Activated CD8-positive, alpha-beta T cell treated with anti-CD3 and anti-CD28 coated beads for 36 hours (primary cell): ENCODE measurements at regions not wholly inside any gene's neighbourhood (a gene's known extent, or its start where the extent isn't known, plus 50 kb on each side); places are given as distances from the start of the nearest gene placed in this dataset.

Experiments
- ATAC-seq: fragments of 200-7000 bp; cut with Tn5 transposase; one replicate; pipeline ENCODE4 v1.10.0; 2021; ENCODE audit warnings: mild to moderate bottlenecking, moderate library complexity
- CTCF ChIA-PET: fragments of 350-600 bp; sonication (Branson Sonifier 250); formaldehyde crosslinking; loops from one replicate; lab custom pipeline; 2021; ENCODE audit warnings: antibody characterized with exemption; lab: Charles Lee
- POLR2A ChIA-PET: fragments of 350-600 bp; sonication (Branson Sonifier 250); formaldehyde crosslinking; loops from one replicate; lab custom pipeline; 2021; ENCODE audit warnings: antibody characterized with exemption; lab: Charles Lee
- DNase-seq: peaks from one replicate; pipeline ENCODE4 v3.0.0-alpha.2; 2020
- H3K27ac Mint-ChIP-seq: one replicate; pipeline ENCODE4 v1.8.0; 2021; ENCODE audit warnings: mild to moderate bottlenecking, mixed read lengths
- H3K27me3 Mint-ChIP-seq: one replicate; pipeline ENCODE4 v1.8.0; 2021; ENCODE audit warnings: mixed read lengths
- H3K36me3 Mint-ChIP-seq: one replicate; pipeline ENCODE4 v1.8.0; 2021; ENCODE audit warnings: low read depth, mixed read lengths
- H3K4me1 Mint-ChIP-seq: one replicate; pipeline ENCODE4 v1.8.0; 2021; ENCODE audit warnings: low read depth, mixed read lengths
- H3K4me3 Mint-ChIP-seq: one replicate; pipeline ENCODE4 v1.8.0; 2021; ENCODE audit warnings: mild to moderate bottlenecking, moderate library complexity, mixed read lengths
- H3K9me3 Mint-ChIP-seq: one replicate; pipeline ENCODE4 v1.8.0; 2021; ENCODE audit warnings: mixed read lengths
- intact Hi-C: fragments of 100-400 bp; cut with micrococcal nuclease; formaldehyde crosslinking; loops from one replicate; pipeline ENCODE4 v1.10.0; 2022
- TF ChIP-seq, protein P1 (sequence below): fragments of 200-600 bp; IDR thresholded peaks from one replicate; pipeline ENCODE4 v1.8.0; 2022; ENCODE audit warnings: antibody characterized with exemption, mild to moderate bottlenecking

GRCh38 chr5:13045897-13046551, 898.5 kb downstream of the DNAH5 start:
- intact Hi-C loops: no loop called here
- Mint-ChIP-seq H3K9me3 (peaks cover 21% of the 10 kb centered on the region), H3K36me3 (no peaks in the 10 kb centered on the region), H3K4me1 (no peaks in the 10 kb centered on the region), H3K27ac (no peak overlapping the region), H3K4me3 (no peak overlapping the region), H3K27me3 (no peaks in the 10 kb centered on the region)
- no peak for ATAC-seq
- DNase-seq: no peak
- ChIA-PET CTCF (no interaction called here), POLR2A (no interaction called here)
- TF ChIP-seq, protein P1, sequence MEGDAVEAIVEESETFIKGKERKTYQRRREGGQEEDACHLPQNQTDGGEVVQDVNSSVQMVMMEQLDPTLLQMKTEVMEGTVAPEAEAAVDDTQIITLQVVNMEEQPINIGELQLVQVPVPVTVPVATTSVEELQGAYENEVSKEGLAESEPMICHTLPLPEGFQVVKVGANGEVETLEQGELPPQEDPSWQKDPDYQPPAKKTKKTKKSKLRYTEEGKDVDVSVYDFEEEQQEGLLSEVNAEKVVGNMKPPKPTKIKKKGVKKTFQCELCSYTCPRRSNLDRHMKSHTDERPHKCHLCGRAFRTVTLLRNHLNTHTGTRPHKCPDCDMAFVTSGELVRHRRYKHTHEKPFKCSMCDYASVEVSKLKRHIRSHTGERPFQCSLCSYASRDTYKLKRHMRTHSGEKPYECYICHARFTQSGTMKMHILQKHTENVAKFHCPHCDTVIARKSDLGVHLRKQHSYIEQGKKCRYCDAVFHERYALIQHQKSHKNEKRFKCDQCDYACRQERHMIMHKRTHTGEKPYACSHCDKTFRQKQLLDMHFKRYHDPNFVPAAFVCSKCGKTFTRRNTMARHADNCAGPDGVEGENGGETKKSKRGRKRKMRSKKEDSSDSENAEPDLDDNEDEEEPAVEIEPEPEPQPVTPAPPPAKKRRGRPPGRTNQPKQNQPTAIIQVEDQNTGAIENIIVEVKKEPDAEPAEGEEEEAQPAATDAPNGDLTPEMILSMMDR: no peak

GRCh38 chr5:13034061-13034460, 910.4 kb downstream of the DNAH5 start:
- Mint-ChIP-seq H3K27ac (no peak overlapping the region), H3K36me3 (no peaks in the 10 kb centered on the region), H3K4me1 (no peaks in the 10 kb centered on the region), H3K27me3 (no peaks in the 10 kb centered on the region), H3K9me3 (peaks cover 7% of the 10 kb centered on the region), H3K4me3 (no peak overlapping the region)
- intact Hi-C loops: no loop called here
- TF ChIP-seq, protein P1: no peak
- ChIA-PET CTCF (no interaction called here), POLR2A (no interaction called here)
- no peak for ATAC-seq
- no peak for DNase-seq

- no peaks in the 10 kb centered on the region for H3K4me1 Mint-ChIP-seq
- intact Hi-C loops: no loop called here
Measured at GRCh38 chr5:13029211-13029610, 915.3 kb downstream of the DNAH5 start.

DNA sequence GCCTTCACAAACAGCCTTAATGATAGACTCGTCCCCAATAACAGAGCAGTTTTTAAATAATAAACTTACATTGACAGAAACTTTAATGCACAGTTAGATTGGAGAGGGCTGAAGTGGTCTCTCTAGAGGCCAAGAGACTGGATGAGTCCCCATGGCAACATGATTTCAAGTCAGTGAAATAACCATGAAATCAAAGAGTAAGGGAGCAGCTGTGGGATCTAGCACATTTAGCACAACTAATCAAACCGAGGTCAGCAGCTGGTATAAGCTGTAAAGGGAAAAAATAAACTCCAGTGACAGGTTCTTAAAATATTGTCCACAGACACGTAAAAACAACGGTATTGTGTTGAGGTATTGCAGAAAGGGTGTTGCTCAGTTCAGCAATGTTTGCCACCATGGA, 916.6 kb downstream of the DNAH5 start:
- intact Hi-C loops: no loop called here
- H3K4me3 Mint-ChIP-seq: no peak overlapping the region
- H3K4me1 Mint-ChIP-seq: no peaks in the 10 kb centered on the region
- no peak overlapping the region for H3K27ac Mint-ChIP-seq
- ATAC-seq (no peak), DNase-seq (no peak)
- peaks cover 4% of the 10 kb centered on the region for H3K9me3 Mint-ChIP-seq
- no peaks in the 10 kb centered on the region for H3K36me3 Mint-ChIP-seq
- no peaks in the 10 kb centered on the region for H3K27me3 Mint-ChIP-seq
- TF ChIP-seq, protein P1: no peak
- POLR2A ChIA-PET: no interaction called here
- CTCF ChIA-PET: no interaction called here

More at GRCh38 chr5:13029211-13029610, 915.3 kb downstream of the DNAH5 start:
- POLR2A ChIA-PET: no interaction called here
- no peak for DNase-seq
- TF ChIP-seq, protein P1: no peak
- CTCF ChIA-PET: no interaction called here
- no peaks in the 10 kb centered on the region for H3K36me3 Mint-ChIP-seq
- no peak overlapping the region for H3K4me3 Mint-ChIP-seq
- no peaks in the 10 kb centered on the region for H3K27me3 Mint-ChIP-seq
- peaks cover 6% of the 10 kb centered on the region for H3K9me3 Mint-ChIP-seq
- no peak overlapping the region for H3K27ac Mint-ChIP-seq
- no peak for ATAC-seq

DNA sequence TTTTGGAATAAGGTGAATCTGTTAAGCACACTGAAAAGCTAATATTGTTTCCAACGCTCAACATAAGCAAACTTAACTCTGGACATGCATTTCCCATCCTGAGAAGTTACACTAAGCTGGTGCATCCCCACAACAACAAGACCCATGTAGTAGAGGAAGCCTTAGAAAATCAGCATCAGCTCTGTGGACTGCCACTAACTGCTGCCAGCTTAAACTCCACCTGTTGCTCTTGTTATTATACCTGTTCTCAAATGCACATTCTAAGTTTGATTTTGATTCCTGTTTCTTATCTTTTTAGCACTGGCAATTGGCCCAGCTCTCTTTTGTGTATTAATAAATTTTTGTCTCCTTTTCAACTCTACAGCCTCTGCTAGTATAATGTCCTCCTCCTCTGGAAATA, 924.8 kb downstream of the DNAH5 start:
- TF ChIP-seq, protein P1: no peak
- intact Hi-C loops: no loop called here
- Mint-ChIP-seq H3K4me1 (no peaks in the 10 kb centered on the region), H3K9me3 (peaks cover 5% of the 10 kb centered on the region), H3K36me3 (no peaks in the 10 kb centered on the region), H3K27me3 (no peaks in the 10 kb centered on the region), H3K4me3 (no peak overlapping the region), H3K27ac (no peak overlapping the region)
- ATAC-seq: no peak
- DNase-seq: no peak
- ChIA-PET CTCF (no interaction called here), POLR2A (no interaction called here)
